HG03460 (cell line): ENCODE measurements at regions not wholly inside any gene's neighbourhood (a gene's known extent, or its start where the extent isn't known, plus 50 kb on each side); places are given as distances from the start of the nearest gene placed in this dataset.
A peak's percentile ranks its signal among the peaks of the same experiment; 100 is the strongest.
"Not testable (repeated sequence)": the region's sequence is repeated elsewhere in the genome, so short reads cannot be mapped to it uniquely, and the experiment has no call there.

Experiments
- ATAC-seq: cut with Tn5 transposase; IDR thresholded peaks from one replicate; pipeline ENCODE4 v1.9.1; 2021; ENCODE audit not compliant: unreplicated experiment

- ATAC-seq = no peak
Observed at GRCh38 chr13:47892374-47892773, 108.7 kb downstream of the SUCLA2 start.

GRCh38 chr13:47890146-47890814 is 110.8 kb downstream of the SUCLA2 start:
- no peak for ATAC-seq

GRCh38 chr13:47886314-47886713 is 114.8 kb downstream of the SUCLA2 start:
- no peak for ATAC-seq

GRCh38 chr13:47875201-47875600 is 125.9 kb downstream of the SUCLA2 start:
- ATAC-seq = no peak

GRCh38 chr13:47873987-47874386 is 127.1 kb downstream of the SUCLA2 start:
- ATAC-seq = not testable (repeated sequence)

GRCh38 chr13:47873319-47873718 is 127.8 kb downstream of the SUCLA2 start:
- ATAC-seq = not testable (repeated sequence)

- no peak for ATAC-seq
Observed at GRCh38 chr13:47869776-47870175, 131.3 kb downstream of the SUCLA2 start.

- no peak for ATAC-seq
Observed at GRCh38 chr13:47865883-47866282, 135.2 kb downstream of the SUCLA2 start.

- no peak for ATAC-seq
Observed at GRCh38 chr13:47862841-47863240, 138.2 kb downstream of the SUCLA2 start.

GRCh38 chr13:47859165-47859564 is 141.9 kb downstream of the SUCLA2 start:
- ATAC-seq = no peak

- no peak for ATAC-seq
Observed at GRCh38 chr13:47858042-47859025, 142.7 kb downstream of the SUCLA2 start.

GRCh38 chr13:47853236-47853635 is 147.8 kb downstream of the SUCLA2 start:
- no peak for ATAC-seq

GRCh38 chr13:47846886-47847285 is 154.2 kb downstream of the SUCLA2 start:
- no peak for ATAC-seq

GRCh38 chr13:47845981-47846380 is 155.1 kb downstream of the SUCLA2 start:
- no peak for ATAC-seq

- ATAC-seq = peak; percentile 73
Observed at GRCh38 chr13:47843005-47843404, 158.1 kb downstream of the SUCLA2 start.

- ATAC-seq = no peak
Observed at GRCh38 chr13:47841151-47841550, 159.9 kb downstream of the SUCLA2 start.

- no peak for ATAC-seq
Observed at GRCh38 chr13:47837906-47838305, 163.2 kb downstream of the SUCLA2 start.

GRCh38 chr13:47837104-47837880 is 163.8 kb downstream of the SUCLA2 start:
- no peak for ATAC-seq

- ATAC-seq = no peak
Observed at GRCh38 chr13:47835470-47836228, 165.4 kb downstream of the SUCLA2 start.

GRCh38 chr13:47832458-47832972 is 168.6 kb downstream of the SUCLA2 start:
- no peak for ATAC-seq
